Daoy (cell line): ENCODE measurements at regions not wholly inside any gene's neighbourhood (a gene's known extent, or its start where the extent isn't known, plus 50 kb on each side); places are given as distances from the start of the nearest gene placed in this dataset.

Experiments used
- DNase-seq: peaks from one replicate; pipeline ENCODE4 v3.0.0-alpha.2; 2015; ENCODE audit warnings: low read depth

- DNase-seq, result no peak
Observed at GRCh38 chr3:120838441-120839091, 69.4 kb upstream of the STXBP5L start.

GRCh38 chr3:120839120-120839519 lies 68.9 kb upstream of the STXBP5L start:
- DNase-seq, result no peak

- DNase-seq, result no peak
Observed at GRCh38 chr3:120841264-120841663, 66.7 kb upstream of the STXBP5L start.

GRCh38 chr3:120846073-120846472 lies 61.9 kb upstream of the STXBP5L start:
- DNase-seq, result no peak

GRCh38 chr3:120848503-120848902 lies 59.5 kb upstream of the STXBP5L start:
- DNase-seq, result no peak

GRCh38 chr3:120850381-120851295 lies 57.4 kb upstream of the STXBP5L start:
- DNase-seq, result peak; percentile 16

GRCh38 chr3:120852412-120852811 lies 55.6 kb upstream of the STXBP5L start:
- DNase-seq, result no peak

- no peak for DNase-seq
Observed at GRCh38 chr3:120853416-120853815, 54.6 kb upstream of the STXBP5L start.

GRCh38 chr3:120854908-120855526 lies 53.0 kb upstream of the STXBP5L start:
- DNase-seq, result peak; percentile 10

GRCh38 chr3:120855665-120856437 lies 52.2 kb upstream of the STXBP5L start:
- DNase-seq, result peak; percentile 81
